Heart left ventricle (tissue), 13 donors: ENCODE measurements at regions not wholly inside any gene's neighbourhood (a gene's known extent, or its start where the extent isn't known, plus 50 kb on each side); places are given as distances from the start of the nearest gene placed in this dataset.

Source experiments
- POLR2A ChIP-seq, 2 donors: fragments of 450-650 bp; IDR thresholded peaks; one replicate each; pipeline ENCODE4 v1.6.1; 2017; ENCODE audit warnings: antibody characterized with exemption in 2 of 2, mild to moderate bottlenecking in 2 of 2, moderate library complexity in 2 of 2
- TF ChIP-seq, protein P1 (sequence below), 12 donors: fragments of 200-600 bp; sonication (generic) in 4 of 12; IDR thresholded peaks; one replicate each; pipeline versions ENCODE4 v1.5.0 to v1.8.0; 2018 to 2022; ENCODE audit warnings: antibody characterized with exemption in 12 of 12, mild to moderate bottlenecking in 5 of 12
- donor health status: ischemic (EF 13 %, LVEDD 7.1; RV severe dilation, severe dysfunction).
- donor health status: DM: no; HTN: yes; CAD: no.
- donor health status: DM: no; HTN: no; CAD: no.
- donor health status: ischemic (EF 25% LVEDD 6.9; RV normal size, moderate dysfunction).
- donor health status: ischemic (EF 25% LVEDD 5.7; RV mildly dilated, moderate dysfunction).
- donor health status: ischemic (EF 35%, LVEDD 5.7; RV mildly dilated, moderate dysfunction).
- donor health status: nonischemic (EF 11% LVEDD 7.7; RV severe dilation, severe dysfunction).
- donor health status: DM: yes; HTN: yes; CAD: no.
- donor health status: PGD.
- donor health status: ischemic (EF 29% LVEDD 5.4; RV normal size, mild dysfunction).
- donor health status: nonischemic (EF 23%, LVEDD 6.1; RV moderate dilation, normal function).

DNA sequence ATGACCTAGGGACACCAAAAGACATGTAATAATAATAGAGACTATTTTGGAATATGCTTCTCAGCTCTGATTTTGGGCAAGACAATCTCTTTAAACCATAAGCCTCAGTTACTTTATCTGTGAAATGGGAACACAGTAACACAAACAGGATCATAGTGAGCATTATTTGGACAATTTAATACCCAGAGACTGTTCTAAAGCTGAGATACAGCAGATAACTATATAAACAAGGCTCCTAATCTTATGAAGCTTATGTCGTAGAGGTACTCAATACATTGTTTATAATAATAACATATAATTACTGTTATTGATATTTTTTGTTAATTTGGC is 250.8 kb downstream of the SEC61B start:
- TF ChIP-seq, protein P1, sequence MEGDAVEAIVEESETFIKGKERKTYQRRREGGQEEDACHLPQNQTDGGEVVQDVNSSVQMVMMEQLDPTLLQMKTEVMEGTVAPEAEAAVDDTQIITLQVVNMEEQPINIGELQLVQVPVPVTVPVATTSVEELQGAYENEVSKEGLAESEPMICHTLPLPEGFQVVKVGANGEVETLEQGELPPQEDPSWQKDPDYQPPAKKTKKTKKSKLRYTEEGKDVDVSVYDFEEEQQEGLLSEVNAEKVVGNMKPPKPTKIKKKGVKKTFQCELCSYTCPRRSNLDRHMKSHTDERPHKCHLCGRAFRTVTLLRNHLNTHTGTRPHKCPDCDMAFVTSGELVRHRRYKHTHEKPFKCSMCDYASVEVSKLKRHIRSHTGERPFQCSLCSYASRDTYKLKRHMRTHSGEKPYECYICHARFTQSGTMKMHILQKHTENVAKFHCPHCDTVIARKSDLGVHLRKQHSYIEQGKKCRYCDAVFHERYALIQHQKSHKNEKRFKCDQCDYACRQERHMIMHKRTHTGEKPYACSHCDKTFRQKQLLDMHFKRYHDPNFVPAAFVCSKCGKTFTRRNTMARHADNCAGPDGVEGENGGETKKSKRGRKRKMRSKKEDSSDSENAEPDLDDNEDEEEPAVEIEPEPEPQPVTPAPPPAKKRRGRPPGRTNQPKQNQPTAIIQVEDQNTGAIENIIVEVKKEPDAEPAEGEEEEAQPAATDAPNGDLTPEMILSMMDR (IDR thresholded peaks at IDR 0.05): no peak
- TF ChIP-seq POLR2A (IDR thresholded peaks at IDR 0.05): no peak
